A673 (cell line): ENCODE measurements at regions not wholly inside any gene's neighbourhood (a gene's known extent, or its start where the extent isn't known, plus 50 kb on each side); places are given as distances from the start of the nearest gene placed in this dataset.
A peak's percentile ranks its signal among the peaks of the same experiment; 100 is the strongest.

Source experiments
- BruUV-seq: library from RNA; stranded (reverse); fragments of 400-500 nt; replicated peaks from 2 replicates; lab custom pipeline; 2021; lab: Mats Ljungman, UMichigan
- CTCF ChIA-PET: fragments of 300-600 bp; sonication (Branson Sonifier 250); formaldehyde crosslinking; loops from one replicate; lab custom pipeline; 2022; ENCODE audit warnings: antibody characterized with exemption; lab: Charles Lee
- POLR2A ChIA-PET: fragments of 300-600 bp; sonication (Branson Sonifier 250); formaldehyde crosslinking; loops from one replicate; lab custom pipeline; 2022; ENCODE audit warnings: antibody characterized with exemption; ENCODE audit not compliant: low non-redundant PET; lab: Charles Lee
- DNase-seq: peaks from one replicate; pipeline ENCODE4 v3.0.0-alpha.2; 2015; ENCODE audit warnings: low spot score
- H3K27ac ChIP-seq: fragments of 200-600 bp; sonication (generic); 2 replicates; pipeline ENCODE4 v1.5.1; 2016; ENCODE audit warnings: mixed run types, low read depth, mild to moderate bottlenecking, mixed read lengths, antibody characterized with exemption, low read length; ENCODE audit not compliant: poor library complexity, severe bottlenecking
- H3K27me3 ChIP-seq: fragments of 200-600 bp; sonication (generic); replicated peaks from 2 replicates; pipeline ENCODE4 v1.6.1; 2017; ENCODE audit warnings: mixed run types, low read depth, mild to moderate bottlenecking, mixed read lengths, antibody characterized with exemption, low read length; ENCODE audit not compliant: insufficient read depth, poor library complexity
- H3K36me3 ChIP-seq: fragments of 200-600 bp; sonication (generic); 2 replicates; pipeline ENCODE4 v1.6.1; 2016; ENCODE audit warnings: mixed run types, mild to moderate bottlenecking, mixed read lengths, antibody characterized with exemption, low read length; ENCODE audit not compliant: insufficient read depth, poor library complexity, severe bottlenecking
- H3K4me1 ChIP-seq: fragments of 200-600 bp; sonication (generic); 2 replicates; pipeline ENCODE4 v1.6.1; 2017; ENCODE audit warnings: mixed run types, mild to moderate bottlenecking, mixed read lengths, antibody characterized with exemption, low read length; ENCODE audit not compliant: insufficient read depth, poor library complexity, severe bottlenecking
- H3K4me3 ChIP-seq: fragments of 200-600 bp; sonication (generic); 2 replicates; pipeline ENCODE4 v1.5.1; 2016; ENCODE audit warnings: low read depth, mixed run types, mild to moderate bottlenecking, mixed read lengths, low read length; ENCODE audit not compliant: poor library complexity, severe bottlenecking
- H3K9me3 ChIP-seq: fragments of 200-600 bp; sonication (generic); 2 replicates; pipeline ENCODE4 v1.6.1; 2016; ENCODE audit warnings: mixed run types, low read depth, mild to moderate bottlenecking, mixed read lengths, antibody characterized with exemption, low read length; ENCODE audit not compliant: poor library complexity, severe bottlenecking
- EZH2 ChIP-seq: fragments of 200-600 bp; sonication (generic); IDR thresholded peaks from 2 replicates; pipeline ENCODE4 v1.6.1; 2017; ENCODE audit warnings: borderline replicate concordance, low read depth, mild to moderate bottlenecking, mixed read lengths, antibody characterized with exemption, low read length; ENCODE audit not compliant: poor library complexity, severe bottlenecking
- intact Hi-C: fragments of 100-400 bp; cut with micrococcal nuclease; formaldehyde crosslinking; loops from one replicate; pipeline ENCODE4 v1.10.0; 2022; ENCODE audit not compliant: unreplicated experiment
- TF ChIP-seq, protein P1 (sequence below): fragments of 300-800, 200-600 bp; sonication (generic); conservative IDR thresholded peaks from 2 replicates; pipeline ENCODE4 v1.5.1; 2017; ENCODE audit warnings: low read depth, mild to moderate bottlenecking, antibody characterized with exemption, low read length, moderate library complexity, mixed read lengths

GRCh38 chr13:82221621-82222020 lies 1660.7 kb downstream of the SLITRK1 start:
- Histone ChIP-seq H3K4me3 (no peak overlapping the region), H3K36me3 (no peaks in the 10 kb centered on the region), H3K4me1 (peaks cover 5% of the 10 kb centered on the region), H3K9me3 (no peaks in the 10 kb centered on the region), H3K27me3 (no peaks in the 10 kb centered on the region), H3K27ac (no peak overlapping the region)
- DNase-seq: no peak
- ChIA-PET POLR2A (no interaction called here), CTCF (no interaction called here)
- intact Hi-C loops: no loop called here
- TF ChIP-seq EZH2: no peak
- TF ChIP-seq, protein P1, sequence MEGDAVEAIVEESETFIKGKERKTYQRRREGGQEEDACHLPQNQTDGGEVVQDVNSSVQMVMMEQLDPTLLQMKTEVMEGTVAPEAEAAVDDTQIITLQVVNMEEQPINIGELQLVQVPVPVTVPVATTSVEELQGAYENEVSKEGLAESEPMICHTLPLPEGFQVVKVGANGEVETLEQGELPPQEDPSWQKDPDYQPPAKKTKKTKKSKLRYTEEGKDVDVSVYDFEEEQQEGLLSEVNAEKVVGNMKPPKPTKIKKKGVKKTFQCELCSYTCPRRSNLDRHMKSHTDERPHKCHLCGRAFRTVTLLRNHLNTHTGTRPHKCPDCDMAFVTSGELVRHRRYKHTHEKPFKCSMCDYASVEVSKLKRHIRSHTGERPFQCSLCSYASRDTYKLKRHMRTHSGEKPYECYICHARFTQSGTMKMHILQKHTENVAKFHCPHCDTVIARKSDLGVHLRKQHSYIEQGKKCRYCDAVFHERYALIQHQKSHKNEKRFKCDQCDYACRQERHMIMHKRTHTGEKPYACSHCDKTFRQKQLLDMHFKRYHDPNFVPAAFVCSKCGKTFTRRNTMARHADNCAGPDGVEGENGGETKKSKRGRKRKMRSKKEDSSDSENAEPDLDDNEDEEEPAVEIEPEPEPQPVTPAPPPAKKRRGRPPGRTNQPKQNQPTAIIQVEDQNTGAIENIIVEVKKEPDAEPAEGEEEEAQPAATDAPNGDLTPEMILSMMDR: no peak
- no TSS peak for BruUV-seq

DNA sequence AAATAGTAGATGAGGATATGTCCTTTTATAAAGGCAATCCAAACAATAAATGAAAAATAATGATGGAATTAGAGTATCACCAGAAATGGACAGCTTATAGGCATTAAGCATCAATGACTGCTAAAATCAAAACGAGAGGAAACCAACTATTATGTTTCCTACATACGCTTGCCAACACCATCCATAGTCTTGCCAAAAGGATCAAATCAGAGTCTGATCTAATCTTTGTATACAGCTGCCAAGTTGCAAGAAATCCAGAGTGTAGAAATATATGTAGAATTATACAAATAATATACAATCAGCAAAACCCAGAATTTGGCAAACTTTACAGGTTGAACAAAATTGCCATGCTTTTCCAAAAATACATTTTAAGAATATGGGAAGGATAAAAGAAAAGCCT lies 1661.6 kb downstream of the SLITRK1 start:
- TF ChIP-seq EZH2: no peak
- TF ChIP-seq, protein P1: no peak
- CTCF ChIA-PET: no interaction called here
- H3K4me1 ChIP-seq: peaks cover 5% of the 10 kb centered on the region
- H3K27me3 ChIP-seq: no peaks in the 10 kb centered on the region
- H3K9me3 ChIP-seq: peaks cover 3% of the 10 kb centered on the region
- no peak overlapping the region for H3K4me3 ChIP-seq
- intact Hi-C loops: no loop called here
- DNase-seq: peak; percentile 9
- BruUV-seq: no TSS peak
- no peak overlapping the region for H3K27ac ChIP-seq
- POLR2A ChIA-PET: no interaction called here
- H3K36me3 ChIP-seq: no peaks in the 10 kb centered on the region

- peaks cover 17% of the 10 kb centered on the region for H3K9me3 ChIP-seq
- ChIA-PET CTCF (no interaction called here), POLR2A (no interaction called here)
- no peak overlapping the region for H3K27ac ChIP-seq
- TF ChIP-seq EZH2: no peak
- TF ChIP-seq, protein P1: no peak
- H3K36me3 ChIP-seq: no peaks in the 10 kb centered on the region
- H3K27me3 ChIP-seq: no peaks in the 10 kb centered on the region
- no TSS peak for BruUV-seq
- no peak overlapping the region for H3K4me3 ChIP-seq
- intact Hi-C loops: no loop called here
- DNase-seq: no peak
- H3K4me1 ChIP-seq: peaks cover 5% of the 10 kb centered on the region
These were observed 1666.1 kb downstream of the SLITRK1 start for GRCh38 chr13:82216165-82216564.
